ENCODE measurements at regions not wholly inside any gene's neighbourhood (a gene's known extent, or its start where the extent isn't known, plus 50 kb on each side); places are given as distances from the start of the nearest gene placed in this dataset.

DNA sequence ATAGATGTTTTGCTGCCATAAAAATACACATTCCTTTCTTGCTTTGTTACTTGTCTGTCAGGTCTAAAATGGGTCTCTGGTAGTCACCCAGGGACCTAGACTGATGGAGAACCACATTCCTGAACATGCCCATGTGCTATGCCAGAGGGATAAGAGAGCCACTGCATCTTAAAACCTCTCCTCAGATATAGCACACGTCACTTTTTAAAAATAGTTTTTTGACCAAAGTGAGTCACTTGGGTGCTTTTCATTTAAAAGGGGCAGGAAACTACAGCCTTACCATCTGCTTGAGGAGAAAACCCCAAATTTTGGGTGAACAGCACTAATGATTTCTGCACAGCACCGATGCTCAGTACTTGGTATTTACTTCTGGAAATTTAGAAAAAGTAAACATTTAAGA is 197.8 kb downstream of the OGFRL1 start:
- H3K4me1 ChIP-seq, result peaks cover 0 to 3% (median 0%) of the 10 kb centered on the region in 4 donors
- no peaks in the 10 kb centered on the region for H3K27me3 ChIP-seq
- H3K9me3 ChIP-seq, result no peaks in the 10 kb centered on the region
- TF ChIP-seq EP300 (IDR thresholded peaks at IDR 0.05) (no peak), POLR2A (IDR thresholded peaks at IDR 0.05) (no peak)
- TF ChIP-seq, protein P1, sequence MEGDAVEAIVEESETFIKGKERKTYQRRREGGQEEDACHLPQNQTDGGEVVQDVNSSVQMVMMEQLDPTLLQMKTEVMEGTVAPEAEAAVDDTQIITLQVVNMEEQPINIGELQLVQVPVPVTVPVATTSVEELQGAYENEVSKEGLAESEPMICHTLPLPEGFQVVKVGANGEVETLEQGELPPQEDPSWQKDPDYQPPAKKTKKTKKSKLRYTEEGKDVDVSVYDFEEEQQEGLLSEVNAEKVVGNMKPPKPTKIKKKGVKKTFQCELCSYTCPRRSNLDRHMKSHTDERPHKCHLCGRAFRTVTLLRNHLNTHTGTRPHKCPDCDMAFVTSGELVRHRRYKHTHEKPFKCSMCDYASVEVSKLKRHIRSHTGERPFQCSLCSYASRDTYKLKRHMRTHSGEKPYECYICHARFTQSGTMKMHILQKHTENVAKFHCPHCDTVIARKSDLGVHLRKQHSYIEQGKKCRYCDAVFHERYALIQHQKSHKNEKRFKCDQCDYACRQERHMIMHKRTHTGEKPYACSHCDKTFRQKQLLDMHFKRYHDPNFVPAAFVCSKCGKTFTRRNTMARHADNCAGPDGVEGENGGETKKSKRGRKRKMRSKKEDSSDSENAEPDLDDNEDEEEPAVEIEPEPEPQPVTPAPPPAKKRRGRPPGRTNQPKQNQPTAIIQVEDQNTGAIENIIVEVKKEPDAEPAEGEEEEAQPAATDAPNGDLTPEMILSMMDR (IDR thresholded peaks at IDR 0.05), result no peak
- no peak for DNase-seq (ENCODE audit: low spot score in 2 of 2)
- H3K4me3 ChIP-seq, result no peak overlapping the region
- H3K36me3 ChIP-seq, result no peaks in the 10 kb centered on the region
- H3K27ac ChIP-seq, result no peak overlapping the region
- WGBS, 2 donors, result 75 to 77% methylated on average over 2 of the region's 2 CpGs

GRCh38 chr6:71488186-71488585 is 199.6 kb downstream of the OGFRL1 start:
- no peak overlapping the region for H3K4me3 ChIP-seq
- no peaks in the 10 kb centered on the region for H3K36me3 ChIP-seq
- DNase-seq (ENCODE audit: low spot score in 2 of 2), result no peak
- H3K27ac ChIP-seq, result no peak overlapping the region
- TF ChIP-seq EP300 (IDR thresholded peaks at IDR 0.05) (no peak), POLR2A (IDR thresholded peaks at IDR 0.05) (no peak)
- TF ChIP-seq, protein P1 (IDR thresholded peaks at IDR 0.05), result no peak
- H3K9me3 ChIP-seq, result no peaks in the 10 kb centered on the region
- no peaks in the 10 kb centered on the region for H3K27me3 ChIP-seq
- no peaks in the 10 kb centered on the region for H3K4me1 ChIP-seq
- WGBS, 2 donors, result 68 to 76% methylated on average over 4 of the region's 4 CpGs

GRCh38 chr6:71489736-71490135 is 201.1 kb downstream of the OGFRL1 start:
- no peaks in the 10 kb centered on the region for H3K4me1 ChIP-seq
- DNase-seq (ENCODE audit: low spot score in 2 of 2), result no peak
- H3K9me3 ChIP-seq, result no peaks in the 10 kb centered on the region
- no peak overlapping the region for H3K27ac ChIP-seq
- H3K4me3 ChIP-seq, result no peak overlapping the region
- H3K36me3 ChIP-seq, result no peaks in the 10 kb centered on the region
- 36 to 38% methylated on average over 3 of the region's 3 CpGs for whole genome bisulfite sequencing, 2 donors
- TF ChIP-seq EP300 (IDR thresholded peaks at IDR 0.05) (no peak), POLR2A (IDR thresholded peaks at IDR 0.05) (no peak)
- TF ChIP-seq, protein P1 (IDR thresholded peaks at IDR 0.05), result no peak
- H3K27me3 ChIP-seq, result no peaks in the 10 kb centered on the region

- H3K27me3 ChIP-seq, result no peaks in the 10 kb centered on the region
- no peak overlapping the region for H3K27ac ChIP-seq
- no peak for DNase-seq (ENCODE audit: low spot score in 2 of 2)
- H3K36me3 ChIP-seq, result no peaks in the 10 kb centered on the region
- H3K9me3 ChIP-seq, result no peaks in the 10 kb centered on the region
- peaks cover 0 to 6% (median 2%) of the 10 kb centered on the region in 4 donors for H3K4me1 ChIP-seq
- TF ChIP-seq EP300 (IDR thresholded peaks at IDR 0.05) (no peak), POLR2A (IDR thresholded peaks at IDR 0.05) (no peak)
- TF ChIP-seq, protein P1 (IDR thresholded peaks at IDR 0.05), result no peak
- 85 to 92% methylated on average over 5 of the region's 5 CpGs for WGBS, 2 donors
- H3K4me3 ChIP-seq, result no peak overlapping the region
Measured at GRCh38 chr6:71490876-71491275, 202.3 kb downstream of the OGFRL1 start.

- Histone ChIP-seq H3K4me1 (peaks cover 0 to 14% (median 3%) of the 10 kb centered on the region in 4 donors), H3K27ac (no peak overlapping the region), H3K4me3 (no peak overlapping the region), H3K9me3 (no peaks in the 10 kb centered on the region), H3K27me3 (no peaks in the 10 kb centered on the region), H3K36me3 (no peaks in the 10 kb centered on the region)
- no peak for DNase-seq (ENCODE audit: low spot score in 2 of 2)
- TF ChIP-seq, protein P1 (IDR thresholded peaks at IDR 0.05), result no peak
- TF ChIP-seq EP300 (IDR thresholded peaks at IDR 0.05) (no peak), POLR2A (IDR thresholded peaks at IDR 0.05) (no peak)
Measured at GRCh38 chr6:71491844-71492243, 203.2 kb downstream of the OGFRL1 start.
